ENCODE measurements at regions not wholly inside any gene's neighbourhood (a gene's known extent, or its start where the extent isn't known, plus 50 kb on each side); places are given as distances from the start of the nearest gene placed in this dataset.

DNA sequence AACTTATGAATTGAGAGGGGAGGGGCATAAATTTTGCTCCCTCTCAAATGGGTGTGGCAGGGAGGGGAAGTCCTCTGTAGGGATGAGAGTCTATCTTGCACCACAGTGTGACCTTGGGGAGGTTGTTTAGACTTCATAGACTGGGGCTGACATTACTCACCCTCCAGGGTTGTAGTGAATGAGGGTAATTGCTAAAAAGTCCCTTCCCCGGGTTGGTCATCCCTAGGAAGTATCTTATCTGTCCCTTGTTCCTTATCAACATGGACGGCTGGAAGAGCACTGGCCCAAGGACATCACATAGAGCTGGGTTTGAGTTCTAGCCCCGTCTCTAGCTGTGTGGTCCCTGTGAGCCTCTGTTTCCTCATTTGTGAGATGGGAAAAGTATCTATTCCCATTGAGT is 52.4 kb upstream of the SLC2A1 start:
- H3K9ac ChIP-seq (ENCODE audit: low read length), result no peak overlapping the region

GRCh38 chr1:43009274-43009673 is 50.6 kb upstream of the SLC2A1 start:
- Histone ChIP-seq H3K79me2 (ENCODE audit: low read length) (no peaks in the 10 kb centered on the region), H3K9ac (ENCODE audit: low read length) (no peak overlapping the region), H3K4me1 (ENCODE audit: low read length) (0 out of 2 replicates have a peak, but pooled peaks cover 3% of the 10 kb centered on the region), H3K4me3 (ENCODE audit: low read length) (no peak overlapping the region), H3K36me3 (replicated peaks; ENCODE audit: low read depth, low read length) (no peaks in the 10 kb centered on the region), H3K27ac (ENCODE audit: low read length) (no peak overlapping the region), H2AFZ (ENCODE audit: low read depth, low read length) (no peak overlapping the region), H3K4me2 (ENCODE audit: low read length) (no peak overlapping the region), H4K20me1 (ENCODE audit: insufficient read depth, low read length) (no peaks in the 10 kb centered on the region), H3K27me3 (ENCODE audit: low read depth, low read length) (peaks cover 13% of the 10 kb centered on the region; the same call in 1 of the 2 replicates), H3K9me3 (ENCODE audit: insufficient read depth, low read length) (no peaks in the 10 kb centered on the region)
- TF ChIP-seq, protein P1, sequence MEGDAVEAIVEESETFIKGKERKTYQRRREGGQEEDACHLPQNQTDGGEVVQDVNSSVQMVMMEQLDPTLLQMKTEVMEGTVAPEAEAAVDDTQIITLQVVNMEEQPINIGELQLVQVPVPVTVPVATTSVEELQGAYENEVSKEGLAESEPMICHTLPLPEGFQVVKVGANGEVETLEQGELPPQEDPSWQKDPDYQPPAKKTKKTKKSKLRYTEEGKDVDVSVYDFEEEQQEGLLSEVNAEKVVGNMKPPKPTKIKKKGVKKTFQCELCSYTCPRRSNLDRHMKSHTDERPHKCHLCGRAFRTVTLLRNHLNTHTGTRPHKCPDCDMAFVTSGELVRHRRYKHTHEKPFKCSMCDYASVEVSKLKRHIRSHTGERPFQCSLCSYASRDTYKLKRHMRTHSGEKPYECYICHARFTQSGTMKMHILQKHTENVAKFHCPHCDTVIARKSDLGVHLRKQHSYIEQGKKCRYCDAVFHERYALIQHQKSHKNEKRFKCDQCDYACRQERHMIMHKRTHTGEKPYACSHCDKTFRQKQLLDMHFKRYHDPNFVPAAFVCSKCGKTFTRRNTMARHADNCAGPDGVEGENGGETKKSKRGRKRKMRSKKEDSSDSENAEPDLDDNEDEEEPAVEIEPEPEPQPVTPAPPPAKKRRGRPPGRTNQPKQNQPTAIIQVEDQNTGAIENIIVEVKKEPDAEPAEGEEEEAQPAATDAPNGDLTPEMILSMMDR (IDR thresholded peaks at IDR 0.05; ENCODE audit: low read depth, low read length), result no peak
- no peak for TF ChIP-seq EZH2phosphoT487 (IDR thresholded peaks at IDR 0.05; ENCODE audit: low read depth)

More for the DNA sequence above, 52.4 kb upstream of the SLC2A1 start:
- no peaks in the 10 kb centered on the region for H3K36me3 ChIP-seq (replicated peaks; ENCODE audit: low read depth, low read length)
- no peak overlapping the region for H3K4me2 ChIP-seq (ENCODE audit: low read length)
- H3K4me3 ChIP-seq (ENCODE audit: low read length), result no peak overlapping the region
- H3K79me2 ChIP-seq (ENCODE audit: low read length), result no peaks in the 10 kb centered on the region
- no peak overlapping the region for H2AFZ ChIP-seq (ENCODE audit: low read depth, low read length)
- H3K27me3 ChIP-seq (ENCODE audit: low read depth, low read length), result peaks cover 17% of the 10 kb centered on the region; the same call in 1 of the 2 replicates
- H3K4me1 ChIP-seq (ENCODE audit: low read length), result 0 out of 2 replicates have a peak, but pooled peaks cover 3% of the 10 kb centered on the region
- TF ChIP-seq EZH2phosphoT487 (IDR thresholded peaks at IDR 0.05; ENCODE audit: low read depth), result no peak
- TF ChIP-seq, protein P1 (IDR thresholded peaks at IDR 0.05; ENCODE audit: low read depth, low read length), result no peak
- no peaks in the 10 kb centered on the region for H3K9me3 ChIP-seq (ENCODE audit: insufficient read depth, low read length)
- no peak overlapping the region for H3K27ac ChIP-seq (ENCODE audit: low read length)
- no peaks in the 10 kb centered on the region for H4K20me1 ChIP-seq (ENCODE audit: insufficient read depth, low read length)

DNA sequence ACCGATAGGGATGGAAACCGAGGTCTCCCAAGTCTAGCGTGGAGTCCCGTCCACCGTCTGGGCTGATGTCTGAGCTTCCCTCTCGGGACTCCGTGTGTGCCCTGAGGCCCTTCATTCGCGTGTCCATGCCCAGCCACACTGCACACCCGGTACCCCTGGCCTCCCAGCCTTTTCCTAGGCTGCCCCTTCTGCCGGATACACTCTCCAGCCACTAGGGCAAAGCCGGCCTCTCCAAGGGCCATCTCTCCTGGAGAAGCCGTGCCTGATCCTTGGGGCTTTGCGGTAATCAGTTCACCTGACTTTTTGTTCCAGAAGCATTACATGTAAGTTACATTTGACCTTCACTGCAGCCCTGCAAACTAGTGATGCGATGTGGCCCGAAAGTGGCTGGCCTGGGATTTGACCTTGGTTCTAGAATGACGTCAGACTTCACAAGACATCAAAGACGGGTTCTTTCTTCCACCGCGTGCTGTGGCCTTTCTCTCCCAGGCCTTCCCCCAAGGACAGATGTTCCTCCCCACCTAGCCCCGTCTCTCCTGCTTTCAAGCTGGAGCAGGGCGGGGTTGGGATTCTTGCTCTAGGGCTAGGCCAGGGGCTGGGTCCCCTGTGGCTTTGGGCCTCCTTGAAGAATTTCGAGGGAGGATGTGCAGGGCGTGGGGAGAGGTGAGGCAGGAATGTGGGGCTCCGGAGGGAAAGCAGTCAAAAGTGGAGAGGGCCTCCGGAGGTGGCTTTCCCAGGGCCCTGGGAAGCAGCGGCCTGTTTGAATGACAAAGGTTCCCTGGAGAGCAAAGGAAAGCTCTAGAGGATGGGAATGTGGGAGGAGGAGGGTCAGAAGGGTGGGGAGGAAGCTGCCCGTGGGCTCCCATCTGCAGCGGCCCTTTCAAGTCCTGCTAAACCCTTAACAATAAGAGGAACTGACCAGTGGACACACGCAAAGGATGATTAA is 49.7 kb upstream of the SLC2A1 start:
- no peaks in the 10 kb centered on the region for H3K36me3 ChIP-seq (replicated peaks; ENCODE audit: low read depth, low read length)
- no peak overlapping the region for H3K4me3 ChIP-seq (ENCODE audit: low read length)
- no peaks in the 10 kb centered on the region for H3K79me2 ChIP-seq (ENCODE audit: low read length)
- H3K27me3 ChIP-seq (ENCODE audit: low read depth, low read length), result peaks cover 8% of the 10 kb centered on the region; the same call in 1 of the 2 replicates
- no peaks in the 10 kb centered on the region for H4K20me1 ChIP-seq (ENCODE audit: insufficient read depth, low read length)
- TF ChIP-seq, protein P1 (IDR thresholded peaks at IDR 0.05; ENCODE audit: low read depth, low read length), result no peak
- TF ChIP-seq EZH2phosphoT487 (IDR thresholded peaks at IDR 0.05; ENCODE audit: low read depth), result no peak
- H3K27ac ChIP-seq (ENCODE audit: low read length), result no peak overlapping the region
- H3K4me1 ChIP-seq (ENCODE audit: low read length), result 0 out of 2 replicates have a peak, but pooled peaks cover 3% of the 10 kb centered on the region
- H3K4me2 ChIP-seq (ENCODE audit: low read length), result no peak overlapping the region
- no peak overlapping the region for H2AFZ ChIP-seq (ENCODE audit: low read depth, low read length)
- no peak overlapping the region for H3K9ac ChIP-seq (ENCODE audit: low read length)
- no peaks in the 10 kb centered on the region for H3K9me3 ChIP-seq (ENCODE audit: insufficient read depth, low read length)
